ENCODE measurements at regions not wholly inside any gene's neighbourhood (a gene's known extent, or its start where the extent isn't known, plus 50 kb on each side); places are given as distances from the start of the nearest gene placed in this dataset.

GRCh38 chr12:41943671-41944070 lies 201.0 kb downstream of the GXYLT1 start:
- no peaks in the 10 kb centered on the region for H3K36me3 Mint-ChIP-seq (ENCODE audit: low read depth)
- ChIA-PET CTCF (no interaction called here), POLR2A (no interaction called here)
- peaks cover 8% of the 10 kb centered on the region for H3K27me3 Mint-ChIP-seq
- peaks cover 18% of the 10 kb centered on the region for H3K9me3 Mint-ChIP-seq
- DNase-seq: no peak
- ATAC-seq (ENCODE audit: low read depth): no peak
- TF ChIP-seq CTCF (IDR thresholded peaks at IDR 0.05): no peak
- no peaks in the 10 kb centered on the region for H3K4me1 Mint-ChIP-seq
- H3K27ac Mint-ChIP-seq: no peak overlapping the region
- no peak overlapping the region for H3K4me3 Mint-ChIP-seq
- intact Hi-C loops (cut with micrococcal nuclease): no loop called here

GRCh38 chr12:41942354-41942753 lies 202.3 kb downstream of the GXYLT1 start:
- DNase-seq (no peak), ATAC-seq (ENCODE audit: low read depth) (no peak)
- no peaks in the 10 kb centered on the region for H3K4me1 Mint-ChIP-seq
- H3K4me3 Mint-ChIP-seq: no peak overlapping the region
- H3K27ac Mint-ChIP-seq: no peak overlapping the region
- CTCF ChIA-PET: no interaction called here
- intact Hi-C loops (cut with micrococcal nuclease): no loop called here
- H3K27me3 Mint-ChIP-seq: peaks cover 9% of the 10 kb centered on the region
- peaks cover 18% of the 10 kb centered on the region for H3K9me3 Mint-ChIP-seq
- no peaks in the 10 kb centered on the region for H3K36me3 Mint-ChIP-seq (ENCODE audit: low read depth)
- no peak for TF ChIP-seq CTCF (IDR thresholded peaks at IDR 0.05)
- POLR2A ChIA-PET: no interaction called here

- ATAC-seq (ENCODE audit: low read depth): no peak
- H3K27ac Mint-ChIP-seq: no peak overlapping the region
- peaks cover 10% of the 10 kb centered on the region for H3K9me3 Mint-ChIP-seq
- H3K27me3 Mint-ChIP-seq: peaks cover 16% of the 10 kb centered on the region
- CTCF ChIA-PET: no interaction called here
- H3K4me1 Mint-ChIP-seq: no peaks in the 10 kb centered on the region
- POLR2A ChIA-PET: no interaction called here
- intact Hi-C loops (cut with micrococcal nuclease): no loop called here
- no peak for TF ChIP-seq CTCF (IDR thresholded peaks at IDR 0.05)
- H3K4me3 Mint-ChIP-seq: no peak overlapping the region
- DNase-seq: no peak
- no peaks in the 10 kb centered on the region for H3K36me3 Mint-ChIP-seq (ENCODE audit: low read depth)
Measured at GRCh38 chr12:41941079-41941478, 203.6 kb downstream of the GXYLT1 start.

- no peak overlapping the region for H3K27ac Mint-ChIP-seq
- no peak for ATAC-seq (ENCODE audit: low read depth)
- H3K36me3 Mint-ChIP-seq (ENCODE audit: low read depth): no peaks in the 10 kb centered on the region
- no peak overlapping the region for H3K4me3 Mint-ChIP-seq
- peaks cover 16% of the 10 kb centered on the region for H3K27me3 Mint-ChIP-seq
- H3K9me3 Mint-ChIP-seq: peaks cover 9% of the 10 kb centered on the region
- intact Hi-C loops (cut with micrococcal nuclease): no loop called here
- CTCF ChIA-PET: no interaction called here
- no peaks in the 10 kb centered on the region for H3K4me1 Mint-ChIP-seq
- POLR2A ChIA-PET: no interaction called here
- no peak for TF ChIP-seq CTCF (IDR thresholded peaks at IDR 0.05)
- no peak for DNase-seq
Measured at GRCh38 chr12:41940571-41940970, 204.1 kb downstream of the GXYLT1 start.

GRCh38 chr12:41936333-41936732 lies 208.3 kb downstream of the GXYLT1 start:
- Mint-ChIP-seq H3K4me1 (peaks cover 8% of the 10 kb centered on the region), H3K4me3 (no peak overlapping the region), H3K9me3 (no peaks in the 10 kb centered on the region), H3K27me3 (peaks cover 20% of the 10 kb centered on the region), H3K36me3 (ENCODE audit: low read depth) (no peaks in the 10 kb centered on the region), H3K27ac (no peak overlapping the region)
- no peak for ATAC-seq (ENCODE audit: low read depth)
- ChIA-PET CTCF (no interaction called here), POLR2A (no interaction called here)
- TF ChIP-seq CTCF (IDR thresholded peaks at IDR 0.05): no peak
- intact Hi-C loops (cut with micrococcal nuclease): no loop called here
- no peak for DNase-seq

Data from activated B cell treated with CpG ODN at 0.5 μM for 24 hours (primary cell).